HuH-7.5 (cell line): ENCODE measurements at regions not wholly inside any gene's neighbourhood (a gene's known extent, or its start where the extent isn't known, plus 50 kb on each side); places are given as distances from the start of the nearest gene placed in this dataset.
A peak's percentile ranks its signal among the peaks of the same experiment; 100 is the strongest.
"Not testable (repeated sequence)": the region's sequence is repeated elsewhere in the genome, so short reads cannot be mapped to it uniquely, and the experiment has no call there.

Experiments
- DNase-seq: peaks from one replicate; pipeline ENCODE4 v3.0.0; 2011; ENCODE audit warnings: low spot score

DNA sequence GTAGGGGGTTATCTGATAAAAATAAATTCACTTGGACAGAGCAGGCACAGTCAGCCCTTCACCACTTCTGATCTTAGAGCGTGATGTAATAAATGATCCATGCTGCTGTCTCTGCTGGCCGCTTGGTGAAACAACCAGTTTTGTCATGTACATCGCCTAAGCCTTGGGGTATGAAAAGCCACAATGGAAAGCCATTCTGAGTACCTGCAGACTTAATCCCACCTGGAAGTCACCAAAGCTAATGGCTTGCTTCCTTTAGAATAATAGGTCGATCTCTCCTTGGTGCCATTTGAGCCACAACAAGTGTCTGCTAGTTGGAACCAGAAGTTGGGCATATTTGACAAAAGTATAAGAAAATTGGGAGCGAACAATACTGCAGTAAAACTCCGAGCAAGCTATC is 1649.7 kb upstream of the SPRY2 start:
- no peak for DNase-seq

GRCh38 chr13:81988567-81988966 is 1647.6 kb upstream of the SPRY2 start:
- no peak for DNase-seq

GRCh38 chr13:81987677-81988357 is 1646.9 kb upstream of the SPRY2 start:
- no peak for DNase-seq

GRCh38 chr13:81987159-81987558 is 1646.2 kb upstream of the SPRY2 start:
- DNase-seq, result no peak

- no peak for DNase-seq
These were observed 1645.4 kb upstream of the SPRY2 start for GRCh38 chr13:81986308-81986707.

DNA sequence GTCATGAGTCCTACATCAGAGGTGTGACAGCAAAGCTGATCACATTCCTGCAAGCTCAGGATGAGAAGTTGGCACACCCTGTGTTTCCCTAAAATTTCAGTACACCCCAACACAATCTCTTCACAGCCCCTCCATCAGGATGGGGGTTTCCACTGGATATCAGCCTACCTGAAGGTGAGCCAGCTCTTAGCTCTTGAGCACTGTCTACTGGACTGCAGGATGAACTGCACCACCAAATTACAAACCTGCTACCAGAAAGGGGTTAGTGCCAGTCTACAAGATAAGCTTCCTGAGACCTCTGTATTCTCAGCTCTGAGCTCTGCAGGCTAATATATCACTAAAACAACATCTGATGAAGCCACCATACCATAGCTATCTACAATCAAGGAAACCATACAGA is 1616.2 kb upstream of the SPRY2 start:
- peak; percentile 5 for DNase-seq

- DNase-seq, result no peak
These were observed 1589.1 kb upstream of the SPRY2 start for GRCh38 chr13:81929988-81930387.

- no peak for DNase-seq
These were observed 1586.4 kb upstream of the SPRY2 start for GRCh38 chr13:81927347-81927746.

DNA sequence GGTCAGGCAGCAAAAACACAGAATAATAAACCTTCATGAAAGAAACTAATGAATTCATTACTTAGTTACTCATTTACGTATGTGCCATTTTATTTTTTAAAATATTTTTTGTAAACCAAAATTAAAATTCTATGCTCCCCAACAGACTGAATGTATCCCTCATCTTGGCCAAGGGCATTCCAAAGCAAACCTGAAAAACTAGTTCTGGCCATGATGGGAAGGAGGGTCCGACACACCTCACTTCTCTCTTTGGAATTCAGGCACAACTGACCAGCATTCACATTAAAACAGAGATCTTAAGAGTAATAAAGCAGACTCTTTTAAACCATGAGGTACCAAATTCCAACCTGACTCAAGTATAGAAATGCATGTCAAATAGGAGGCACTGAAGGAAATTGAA is 1576.9 kb upstream of the SPRY2 start:
- no peak for DNase-seq

DNA sequence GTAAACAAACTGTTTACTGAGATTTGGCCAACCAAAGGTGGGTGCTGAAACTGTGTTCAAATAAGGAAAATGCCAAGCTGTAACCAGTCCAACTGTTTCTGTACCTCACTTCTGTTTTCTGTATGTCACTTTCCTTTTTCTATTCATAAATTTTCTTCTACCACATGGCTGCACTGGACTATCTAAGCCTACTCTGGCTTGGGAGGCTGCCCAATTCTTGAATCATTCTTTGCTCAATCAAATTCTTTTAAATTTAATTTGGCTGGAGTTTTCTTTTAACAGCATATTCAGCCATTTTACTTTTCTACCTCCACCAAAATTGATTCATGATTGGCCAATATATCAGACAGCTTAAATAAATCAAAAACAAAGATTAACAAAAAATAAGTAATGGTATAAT is 1575.5 kb upstream of the SPRY2 start:
- DNase-seq, result no peak

DNA sequence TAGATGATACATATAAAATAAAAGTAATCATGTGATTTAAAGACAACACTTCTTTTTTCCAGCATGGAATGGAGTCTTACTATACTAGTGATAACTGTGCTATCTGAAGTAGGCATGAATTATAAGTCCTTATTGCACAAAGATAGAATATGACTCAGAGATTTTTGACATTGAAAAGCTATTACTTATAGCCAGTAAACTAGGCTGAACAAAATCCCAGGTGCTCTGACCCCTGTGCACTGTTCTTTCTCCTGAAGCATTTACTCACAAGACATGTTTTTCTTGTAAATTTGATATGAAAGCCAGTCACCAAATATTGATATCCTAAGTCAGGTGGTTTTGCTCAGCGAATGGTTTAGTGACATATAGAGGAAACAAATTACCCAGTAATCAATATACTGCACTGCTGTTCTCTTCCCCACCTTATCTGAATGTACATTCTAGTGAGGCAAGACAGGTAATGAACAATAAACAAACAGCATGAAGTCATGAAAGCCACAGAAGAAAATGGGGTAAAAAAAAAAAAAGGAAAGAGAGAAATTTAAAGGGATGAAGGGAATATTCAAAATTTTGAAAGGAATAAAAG is 1567.0 kb upstream of the SPRY2 start:
- DNase-seq, result no peak

GRCh38 chr13:81888855-81889254 is 1547.9 kb upstream of the SPRY2 start:
- DNase-seq, result no peak

GRCh38 chr13:81874681-81875661 is 1534.0 kb upstream of the SPRY2 start:
- DNase-seq, result no peak

- no peak for DNase-seq
These were observed 1533.3 kb upstream of the SPRY2 start for GRCh38 chr13:81874253-81874652.

- no peak for DNase-seq
These were observed 1531.7 kb upstream of the SPRY2 start for GRCh38 chr13:81872581-81872980.

- DNase-seq, result not testable (repeated sequence)
These were observed 1530.9 kb upstream of the SPRY2 start for GRCh38 chr13:81871751-81872325.

DNA sequence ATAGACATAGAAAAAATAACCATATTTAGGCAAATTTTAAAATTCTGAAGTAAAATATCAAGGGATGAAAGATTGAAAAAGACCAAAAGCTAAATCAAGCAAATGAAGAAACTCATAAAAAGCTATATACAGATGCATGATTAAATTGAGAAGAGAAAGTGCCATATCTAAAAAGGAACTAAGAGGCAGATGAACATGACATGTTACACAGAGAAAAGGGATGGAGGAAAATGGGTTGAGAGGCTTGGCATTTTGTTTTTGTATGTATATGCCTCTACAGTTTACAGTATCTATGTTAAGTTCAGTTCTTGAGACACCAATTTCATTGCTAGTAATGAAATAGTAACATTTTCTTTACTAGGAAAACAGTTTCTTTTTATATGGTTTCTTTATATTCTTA is 1507.4 kb upstream of the SPRY2 start:
- DNase-seq, result no peak

DNA sequence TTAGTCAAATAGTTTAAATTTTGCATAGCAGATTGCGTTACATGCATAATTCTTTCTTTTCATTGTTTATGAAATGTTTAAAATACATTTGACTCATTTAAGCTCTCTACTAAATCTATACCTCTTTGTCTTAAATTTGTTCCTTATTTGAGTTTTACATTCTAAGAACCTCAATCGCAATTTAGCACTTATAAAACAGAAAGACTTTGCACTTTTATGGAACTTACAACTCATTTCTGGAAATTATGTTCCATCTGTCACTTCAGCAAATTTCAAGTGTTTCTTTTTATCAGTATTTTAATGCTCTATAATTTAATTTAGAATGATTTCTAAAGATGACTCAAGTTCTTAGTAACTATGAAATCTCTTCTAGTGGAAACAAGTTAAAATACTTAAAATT is 1505.8 kb upstream of the SPRY2 start:
- no peak for DNase-seq

DNA sequence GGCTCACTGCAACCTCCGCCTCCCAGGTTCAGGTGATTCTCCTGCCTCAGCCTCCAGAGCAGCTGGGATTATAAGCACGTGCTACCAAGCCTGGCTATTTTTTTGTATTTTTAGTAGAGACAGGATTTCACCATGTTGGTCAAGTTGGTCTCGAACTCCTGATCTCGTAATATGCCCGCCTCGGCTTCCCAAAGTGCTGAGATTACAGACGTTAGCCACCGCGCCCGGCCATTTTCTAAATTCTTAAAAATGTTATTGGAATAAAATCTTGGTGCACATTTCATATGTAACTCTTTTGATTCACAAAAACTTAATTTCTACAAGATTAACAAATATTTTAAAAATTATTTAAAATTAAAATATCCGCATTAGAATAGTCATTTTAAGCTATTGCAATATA is 1480.3 kb upstream of the SPRY2 start:
- no peak for DNase-seq

DNA sequence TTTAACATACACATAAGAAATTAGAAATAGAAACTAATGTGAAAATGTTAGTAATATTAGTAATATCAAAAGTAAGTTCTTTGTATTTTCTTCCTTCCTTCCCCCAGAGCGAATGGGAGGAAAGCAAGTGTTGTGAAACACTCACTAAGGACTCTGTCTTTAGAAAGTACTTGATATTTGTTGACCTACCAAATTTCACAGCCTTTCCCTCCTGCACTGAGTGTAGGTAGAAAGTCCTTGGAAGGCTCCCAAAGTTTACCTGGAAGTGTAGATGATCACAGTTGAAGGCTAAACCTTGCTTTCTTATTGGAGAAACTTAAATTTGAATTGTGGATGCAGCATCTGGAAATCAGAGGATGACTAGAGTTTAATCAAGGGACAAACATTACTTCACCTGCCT is 1459.5 kb upstream of the SPRY2 start:
- DNase-seq, result no peak

DNA sequence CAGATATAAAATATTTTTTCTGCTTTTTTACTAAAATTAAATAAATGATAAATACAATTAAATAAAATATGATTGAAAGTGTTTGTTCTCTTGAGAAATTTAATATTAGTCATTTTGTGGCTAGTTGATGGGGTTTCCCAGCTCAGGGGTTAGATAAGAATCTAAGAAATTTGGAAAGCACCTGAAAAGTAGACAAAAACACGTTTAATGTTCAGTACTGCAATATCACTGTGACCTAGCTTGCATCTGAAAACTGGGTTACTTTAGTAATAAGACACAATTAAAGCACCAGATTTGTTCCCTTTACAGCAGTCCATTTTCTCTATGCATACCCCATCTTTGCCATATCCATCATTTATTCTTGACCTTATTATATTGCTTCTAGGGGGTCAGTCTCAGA is 1454.8 kb upstream of the SPRY2 start:
- no peak for DNase-seq

- no peak for DNase-seq
These were observed 1450.7 kb upstream of the SPRY2 start for GRCh38 chr13:81791641-81792040.

DNA sequence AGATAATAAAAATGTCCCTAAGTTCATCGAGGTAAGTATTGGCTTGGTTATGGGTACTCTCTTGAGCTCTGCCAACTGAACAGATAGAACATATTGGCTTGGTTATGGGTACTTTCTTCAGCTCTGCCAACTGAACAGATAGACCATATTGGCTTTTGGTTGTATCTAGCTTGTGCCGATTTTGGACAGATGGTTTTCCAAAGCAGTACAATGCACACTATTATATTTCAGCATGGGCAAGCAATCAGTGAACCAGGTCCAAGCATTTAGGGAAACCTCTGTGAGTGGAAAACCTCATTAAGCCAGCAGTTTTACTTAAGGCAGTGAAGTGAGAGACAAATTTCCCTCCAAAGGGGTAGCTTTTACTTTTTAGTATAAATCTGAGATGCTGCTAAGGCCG is 1440.5 kb upstream of the SPRY2 start:
- no peak for DNase-seq
